IMR-90 (cell line): ENCODE measurements at regions not wholly inside any gene's neighbourhood (a gene's known extent, or its start where the extent isn't known, plus 50 kb on each side); places are given as distances from the start of the nearest gene placed in this dataset.

ENCODE experiments used
- ATAC-seq: fragments of 200-7000 bp; cut with Tn5 transposase; 2 replicates; pipeline ENCODE4 v1.9.1; 2020; ENCODE audit warnings: low read depth, mild to moderate bottlenecking, moderate library complexity
- BruUV-seq: library from RNA; stranded (reverse); fragments of 400-500 nt; replicated peaks from 2 replicates; lab custom pipeline; 2021; lab: Mats Ljungman, UMichigan
- CTCF ChIA-PET: fragments of 300-600 bp; formaldehyde crosslinking; extraction: SDS; loops from one replicate; lab custom pipeline; 2021; ENCODE audit warnings: antibody characterized with exemption; lab: Yijun Ruan, JAX
- POLR2A ChIA-PET: fragments of 300-600 bp; sonication (Branson Sonifier 250); formaldehyde crosslinking; loops from one replicate; lab custom pipeline; 2022; ENCODE audit warnings: antibody characterized with exemption; ENCODE audit not compliant: unreplicated experiment; lab: Charles Lee
- DNase-seq: peaks from one replicate; pipeline ENCODE4 v3.0.0; 2013
- H2AFZ ChIP-seq: replicated peaks from 2 replicates; pipeline ENCODE3; 2013; ENCODE audit warnings: low read length, mild to moderate bottlenecking; ENCODE audit not compliant: poor library complexity
- H2AK5ac ChIP-seq: 2 replicates; pipeline ENCODE4 v1.6.1; 2013; ENCODE audit warnings: low read depth, low read length, inconsistent platforms
- H2AK9ac ChIP-seq: replicated peaks from 2 replicates; pipeline ENCODE3; 2013; ENCODE audit warnings: mild to moderate bottlenecking, low read depth, low read length, moderate library complexity; ENCODE audit not compliant: poor library complexity
- H2BK120ac ChIP-seq: 2 replicates; pipeline ENCODE4 v1.6.1; 2013; ENCODE audit warnings: low read depth, low read length, inconsistent platforms
- H2BK15ac ChIP-seq: 3 replicates; pipeline ENCODE4 v1.6.1; 2013; ENCODE audit warnings: low read depth, low read length, inconsistent platforms
- H2BK20ac ChIP-seq: 2 replicates; pipeline ENCODE4 v1.6.1; 2013; ENCODE audit warnings: low read depth, mild to moderate bottlenecking, inconsistent platforms, low read length, moderate library complexity
- H2BK5ac ChIP-seq: 2 replicates; pipeline ENCODE4 v1.6.1; 2013; ENCODE audit warnings: mild to moderate bottlenecking, low read depth, low read length, inconsistent platforms; ENCODE audit not compliant: poor library complexity, severe bottlenecking
- H3K14ac ChIP-seq: replicated peaks from 2 replicates; pipeline ENCODE4 v1.6.1; 2013; ENCODE audit warnings: low read depth, low read length, inconsistent platforms
- H3K18ac ChIP-seq: 2 replicates; pipeline ENCODE4 v1.6.1; 2013; ENCODE audit warnings: low read depth, low read length, control low read depth
- H3K23ac ChIP-seq: 2 replicates; pipeline ENCODE4 v1.6.1; 2013; ENCODE audit warnings: low read depth, low read length, inconsistent platforms
- H3K27ac ChIP-seq: 2 replicates; pipeline ENCODE4 v1.5.1; 2013; ENCODE audit warnings: mild to moderate bottlenecking, control low read depth, low read length; ENCODE audit not compliant: insufficient read depth
- H3K27me3 ChIP-seq: 2 replicates; pipeline ENCODE4 v1.6.1; 2013; ENCODE audit warnings: low read length; ENCODE audit not compliant: control insufficient read depth, insufficient read depth
- H3K36me3 ChIP-seq: 2 replicates; pipeline ENCODE4 v1.6.1; 2013; ENCODE audit warnings: low read length, mixed read lengths; ENCODE audit not compliant: control insufficient read depth, insufficient read depth
- H3K4ac ChIP-seq: 2 replicates; pipeline ENCODE4 v1.6.1; 2013; ENCODE audit warnings: low read depth, low read length, inconsistent platforms
- H3K4me1 ChIP-seq: 2 replicates; pipeline ENCODE4 v1.6.1; 2013; ENCODE audit warnings: low read length, mixed read lengths; ENCODE audit not compliant: control insufficient read depth, insufficient read depth
- H3K4me2 ChIP-seq: 2 replicates; pipeline ENCODE4 v1.6.1; 2013; ENCODE audit warnings: low read depth, mild to moderate bottlenecking, control low read depth, low read length, moderate library complexity
- H3K4me3 ChIP-seq: 2 replicates; pipeline ENCODE4 v1.5.1; 2013; ENCODE audit warnings: low read depth, mild to moderate bottlenecking, control low read depth, low read length, moderate library complexity; ENCODE audit not compliant: insufficient read depth
- H3K56ac ChIP-seq: 2 replicates; pipeline ENCODE4 v1.6.1; 2013; ENCODE audit warnings: low read length, inconsistent platforms; ENCODE audit not compliant: insufficient read depth; ENCODE audit errors: extremely low read depth
- H3K79me1 ChIP-seq, 2 experiments: 2 replicates each; pipeline ENCODE4 v1.6.1; 2013; ENCODE audit warnings: low read length in 2 of 2, inconsistent platforms in 1 of 2, low read depth in 1 of 2
- H3K9ac ChIP-seq: 2 replicates; pipeline ENCODE4 v1.6.1; 2013; ENCODE audit warnings: low read depth, low read length, control low read depth
- H3K9me1 ChIP-seq: 2 replicates; pipeline ENCODE4 v1.6.1; 2013; ENCODE audit warnings: low read length, inconsistent platforms; ENCODE audit not compliant: insufficient read depth
- H3K9me3 ChIP-seq: 2 replicates; pipeline ENCODE4 v1.6.1; 2013; ENCODE audit warnings: low read length; ENCODE audit not compliant: control insufficient read depth, insufficient read depth
- H4K20me1 ChIP-seq: 2 replicates; pipeline ENCODE4 v1.6.1; 2013; ENCODE audit warnings: low read length, inconsistent platforms; ENCODE audit not compliant: insufficient read depth
- H4K5ac ChIP-seq: 2 replicates; pipeline ENCODE4 v1.6.1; 2013; ENCODE audit warnings: mild to moderate bottlenecking, low read depth, low read length, control low read depth
- H4K8ac ChIP-seq, 2 experiments: 2 replicates each; pipeline ENCODE4 v1.6.1; 2013; ENCODE audit warnings: low read depth in 2 of 2, low read length in 2 of 2, control low read depth in 1 of 2, inconsistent platforms in 1 of 2
- H4K91ac ChIP-seq: 2 replicates; pipeline ENCODE4 v1.6.1; 2013; ENCODE audit warnings: low read depth, low read length, inconsistent platforms; ENCODE audit not compliant: insufficient read depth
- BHLHE40 ChIP-seq: fragments of 150-350 bp; IDR thresholded peaks from 2 replicates; pipeline ENCODE4 v1.6.1; 2016; ENCODE audit warnings: mild to moderate bottlenecking, low read depth, low read length
- CEBPB ChIP-seq: IDR thresholded peaks from 2 replicates; pipeline ENCODE4 v1.6.1; 2012; ENCODE audit warnings: low read depth, low read length, improper control_type of control experiment
- FOS ChIP-seq: fragments of 150-350 bp; IDR thresholded peaks from 2 replicates; pipeline ENCODE4 v1.6.1; 2016; ENCODE audit warnings: low read depth, low read length
- RAD21 ChIP-seq: IDR thresholded peaks from 2 replicates; pipeline ENCODE4 v1.6.1; 2012; ENCODE audit warnings: low read length, improper control_type of control experiment
- RCOR1 ChIP-seq: IDR thresholded peaks from 2 replicates; pipeline ENCODE4 v1.6.1; 2012; ENCODE audit warnings: mild to moderate bottlenecking, low read length, improper control_type of control experiment; ENCODE audit not compliant: insufficient replicate concordance
- RFX5 ChIP-seq: IDR thresholded peaks from 2 replicates; pipeline ENCODE4 v1.8.0; 2012; ENCODE audit warnings: low read depth, mild to moderate bottlenecking, low read length, moderate library complexity
- SMC3 ChIP-seq: fragments of 150-350 bp; IDR thresholded peaks from 2 replicates; pipeline ENCODE4 v1.6.1; 2016; ENCODE audit warnings: low read depth, mild to moderate bottlenecking, antibody characterized with exemption, low read length, moderate library complexity
- WGBS, 2 experiments: methylation state at CpG; one replicate each; pipeline versions ENCODE4 v1.1.5 to v1.1.7; 2013; ENCODE audit warnings: missing lambda C conversion rate in 2 of 2; ENCODE audit not compliant: insufficient read length in 1 of 2; ENCODE audit errors: extremely low coverage in 2 of 2; 5-methylcytosine and 5-hydroxymethylcytosine counted together
- dilution Hi-C: fragments of 300-500 bp; cut with HindIII; formaldehyde crosslinking; loops from one replicate; pipeline ENCODE4 v1.14.3; 2018; ENCODE audit warnings: low sequenced_read_pairs; ENCODE audit not compliant: unreplicated experiment
- in situ Hi-C: fragments of 300-500 bp; cut with MboI; formaldehyde crosslinking; loops from 3 replicates; pipeline ENCODE4 v1.14.3; 2019; ENCODE audit warnings: low sequenced_read_pairs, inconsistent platforms, mixed read lengths
- intact Hi-C: fragments of 100-400 bp; cut with micrococcal nuclease; formaldehyde crosslinking; loops from 2 replicates; pipeline ENCODE4 v1.10.0; 2022
- TF ChIP-seq, protein P1 (sequence below): fragments of 150-350 bp; IDR thresholded peaks from 2 replicates; pipeline ENCODE4 v1.6.1; 2016; ENCODE audit warnings: low read depth, mild to moderate bottlenecking, low read length, moderate library complexity, borderline replicate concordance
- TF ChIP-seq, protein P2 (sequence below): conservative IDR thresholded peaks from 2 replicates; pipeline ENCODE4 v1.5.1; 2012; ENCODE audit warnings: mild to moderate bottlenecking, low read depth, low read length, improper control_type of control experiment

DNA sequence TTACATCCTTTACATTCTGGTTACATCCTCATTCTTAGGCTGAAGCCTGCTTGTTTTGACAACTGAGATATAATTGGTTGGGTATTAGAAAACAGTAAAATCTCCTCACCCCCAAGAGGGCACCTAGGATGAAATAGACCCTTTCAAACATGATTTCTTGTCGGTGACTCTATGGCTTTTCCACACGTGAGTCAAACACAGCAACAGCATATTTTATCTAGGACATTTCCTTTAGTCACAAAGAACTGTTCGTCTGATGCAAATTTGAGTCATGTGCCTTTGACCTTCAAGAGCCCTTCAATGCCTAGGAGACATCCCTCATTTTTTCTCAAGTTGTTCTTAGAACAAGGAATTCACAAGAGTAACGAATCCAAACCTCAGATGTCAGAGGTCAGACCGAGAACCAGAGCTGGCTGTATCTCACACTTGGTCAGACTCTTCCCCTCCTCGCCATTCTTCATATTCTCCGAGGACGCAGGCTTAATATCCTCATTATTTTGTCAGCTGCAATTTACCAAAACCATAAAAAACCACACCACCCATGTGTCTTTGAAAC lies 60.5 kb upstream of the ALKAL2 start:
- ATAC-seq = no peak
- no peak overlapping the region for H4K91ac ChIP-seq
- dilution Hi-C loops (no loop called here), intact Hi-C loops (no loop called here), in situ Hi-C loops (no loop called here)
- H4K8ac ChIP-seq = no peak overlapping the region
- H4K20me1 ChIP-seq = no peaks in the 10 kb centered on the region
- WGBS, 2 experiments = 8% methylated on average over 7 of the region's 8 CpGs; no CpG with 5 or more reads in 1 of the 2 experiments
- H2BK15ac ChIP-seq = no peak overlapping the region
- H4K5ac ChIP-seq = no peak overlapping the region
- no peak overlapping the region for H3K27ac ChIP-seq
- DNase-seq = no peak
- H3K9ac ChIP-seq = no peak overlapping the region
- H2BK120ac ChIP-seq = no peak overlapping the region
- H3K4ac ChIP-seq = no peak overlapping the region
- H2AFZ ChIP-seq = no peak overlapping the region
- no peak overlapping the region for H3K56ac ChIP-seq
- no peaks in the 10 kb centered on the region for H3K79me1 ChIP-seq
- H2BK5ac ChIP-seq = no peak overlapping the region
- no peak overlapping the region for H3K4me2 ChIP-seq
- H3K9me1 ChIP-seq = no peaks in the 10 kb centered on the region
- H3K9me3 ChIP-seq = peaks cover 2% of the 10 kb centered on the region; the same call in 1 of the 2 replicates
- no peak overlapping the region for H3K23ac ChIP-seq
- H3K14ac ChIP-seq = no peak overlapping the region
- POLR2A ChIA-PET = no interaction called here
- no TSS peak for BruUV-seq
- no peaks in the 10 kb centered on the region for H3K4me1 ChIP-seq
- H3K27me3 ChIP-seq = no peaks in the 10 kb centered on the region
- no peak overlapping the region for H2AK9ac ChIP-seq
- H2AK5ac ChIP-seq = no peak overlapping the region
- CTCF ChIA-PET = interaction anchor here (0.6 kb wide), 1 partner anchor 27 kb away, joined by 6 read pairs; no protein-coding TSS in a partner anchor
- H3K18ac ChIP-seq = no peak overlapping the region
- no peaks in the 10 kb centered on the region for H3K36me3 ChIP-seq
- TF ChIP-seq SMC3 (no peak), FOS (no peak), BHLHE40 (no peak), RCOR1 (no peak), RAD21 (no peak), CEBPB (no peak), RFX5 (no peak)
- TF ChIP-seq, protein P1, sequence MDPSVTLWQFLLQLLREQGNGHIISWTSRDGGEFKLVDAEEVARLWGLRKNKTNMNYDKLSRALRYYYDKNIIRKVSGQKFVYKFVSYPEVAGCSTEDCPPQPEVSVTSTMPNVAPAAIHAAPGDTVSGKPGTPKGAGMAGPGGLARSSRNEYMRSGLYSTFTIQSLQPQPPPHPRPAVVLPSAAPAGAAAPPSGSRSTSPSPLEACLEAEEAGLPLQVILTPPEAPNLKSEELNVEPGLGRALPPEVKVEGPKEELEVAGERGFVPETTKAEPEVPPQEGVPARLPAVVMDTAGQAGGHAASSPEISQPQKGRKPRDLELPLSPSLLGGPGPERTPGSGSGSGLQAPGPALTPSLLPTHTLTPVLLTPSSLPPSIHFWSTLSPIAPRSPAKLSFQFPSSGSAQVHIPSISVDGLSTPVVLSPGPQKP = no peak
- TF ChIP-seq, protein P2, sequence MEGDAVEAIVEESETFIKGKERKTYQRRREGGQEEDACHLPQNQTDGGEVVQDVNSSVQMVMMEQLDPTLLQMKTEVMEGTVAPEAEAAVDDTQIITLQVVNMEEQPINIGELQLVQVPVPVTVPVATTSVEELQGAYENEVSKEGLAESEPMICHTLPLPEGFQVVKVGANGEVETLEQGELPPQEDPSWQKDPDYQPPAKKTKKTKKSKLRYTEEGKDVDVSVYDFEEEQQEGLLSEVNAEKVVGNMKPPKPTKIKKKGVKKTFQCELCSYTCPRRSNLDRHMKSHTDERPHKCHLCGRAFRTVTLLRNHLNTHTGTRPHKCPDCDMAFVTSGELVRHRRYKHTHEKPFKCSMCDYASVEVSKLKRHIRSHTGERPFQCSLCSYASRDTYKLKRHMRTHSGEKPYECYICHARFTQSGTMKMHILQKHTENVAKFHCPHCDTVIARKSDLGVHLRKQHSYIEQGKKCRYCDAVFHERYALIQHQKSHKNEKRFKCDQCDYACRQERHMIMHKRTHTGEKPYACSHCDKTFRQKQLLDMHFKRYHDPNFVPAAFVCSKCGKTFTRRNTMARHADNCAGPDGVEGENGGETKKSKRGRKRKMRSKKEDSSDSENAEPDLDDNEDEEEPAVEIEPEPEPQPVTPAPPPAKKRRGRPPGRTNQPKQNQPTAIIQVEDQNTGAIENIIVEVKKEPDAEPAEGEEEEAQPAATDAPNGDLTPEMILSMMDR = no peak
- H3K4me3 ChIP-seq = no peak overlapping the region
- H2BK20ac ChIP-seq = no peak overlapping the region
